WERI-Rb-1 (cell line): ENCODE measurements at regions not wholly inside any gene's neighbourhood (a gene's known extent, or its start where the extent isn't known, plus 50 kb on each side); places are given as distances from the start of the nearest gene placed in this dataset.

Source experiments
- DNase-seq: peaks from one replicate; pipeline ENCODE4 v3.0.0-alpha.2; 2020
- H3K27ac ChIP-seq: fragments of 250-450 bp; sonication (Bioruptor Pico); 2 replicates; pipeline ENCODE4 v1.5.1; 2020; ENCODE audit warnings: mild to moderate bottlenecking, moderate library complexity
- H3K27me3 ChIP-seq: fragments of 250-450 bp; sonication (Bioruptor Pico); 2 replicates; pipeline ENCODE4 v1.5.1; 2021; ENCODE audit warnings: mild to moderate bottlenecking, low read depth, moderate library complexity; ENCODE audit not compliant: insufficient read depth, severe bottlenecking
- H3K36me3 ChIP-seq: fragments of 250-450 bp; sonication (Bioruptor Pico); 2 replicates; pipeline ENCODE4 v1.5.1; 2020; ENCODE audit warnings: mild to moderate bottlenecking, moderate library complexity
- H3K4me3 ChIP-seq: 2 replicates; pipeline ENCODE4 v1.5.1; 2011; ENCODE audit warnings: low read depth, mild to moderate bottlenecking, control low read depth, low read length
- H3K9me3 ChIP-seq: fragments of 250-450 bp; sonication (Bioruptor Pico); 2 replicates; pipeline ENCODE4 v1.5.1; 2021; ENCODE audit warnings: mild to moderate bottlenecking, moderate library complexity; ENCODE audit not compliant: severe bottlenecking
- TF ChIP-seq, protein P1 (sequence below): IDR thresholded peaks from 2 replicates; pipeline ENCODE4 v1.5.1; 2011; ENCODE audit warnings: low read depth, mild to moderate bottlenecking, control low read depth, inconsistent platforms, low read length

DNA sequence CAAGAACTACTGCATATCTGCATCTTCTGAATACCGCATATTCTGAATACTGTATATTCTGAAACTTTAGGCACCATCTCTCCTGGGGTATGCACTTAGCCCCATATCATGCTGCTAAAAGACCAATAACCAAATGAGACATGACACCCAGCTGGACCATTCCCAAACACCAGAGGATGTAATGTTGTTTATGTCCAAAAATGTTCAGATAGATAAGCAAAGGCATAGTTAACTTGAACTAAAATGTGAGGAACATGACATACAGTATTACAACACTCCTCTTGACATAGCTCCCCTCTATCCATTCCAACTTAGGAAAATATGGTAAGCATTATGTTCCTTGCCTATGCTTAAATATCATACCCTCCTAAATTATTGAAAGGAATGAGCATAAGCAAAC lies 127.3 kb downstream of the TENT5A start:
- Histone ChIP-seq H3K4me3 (no peak overlapping the region), H3K9me3 (peaks cover under 1% of the 10 kb centered on the region), H3K36me3 (no peaks in the 10 kb centered on the region), H3K27me3 (no peaks in the 10 kb centered on the region), H3K27ac (no peak overlapping the region)
- no peak for DNase-seq
- TF ChIP-seq, protein P1, sequence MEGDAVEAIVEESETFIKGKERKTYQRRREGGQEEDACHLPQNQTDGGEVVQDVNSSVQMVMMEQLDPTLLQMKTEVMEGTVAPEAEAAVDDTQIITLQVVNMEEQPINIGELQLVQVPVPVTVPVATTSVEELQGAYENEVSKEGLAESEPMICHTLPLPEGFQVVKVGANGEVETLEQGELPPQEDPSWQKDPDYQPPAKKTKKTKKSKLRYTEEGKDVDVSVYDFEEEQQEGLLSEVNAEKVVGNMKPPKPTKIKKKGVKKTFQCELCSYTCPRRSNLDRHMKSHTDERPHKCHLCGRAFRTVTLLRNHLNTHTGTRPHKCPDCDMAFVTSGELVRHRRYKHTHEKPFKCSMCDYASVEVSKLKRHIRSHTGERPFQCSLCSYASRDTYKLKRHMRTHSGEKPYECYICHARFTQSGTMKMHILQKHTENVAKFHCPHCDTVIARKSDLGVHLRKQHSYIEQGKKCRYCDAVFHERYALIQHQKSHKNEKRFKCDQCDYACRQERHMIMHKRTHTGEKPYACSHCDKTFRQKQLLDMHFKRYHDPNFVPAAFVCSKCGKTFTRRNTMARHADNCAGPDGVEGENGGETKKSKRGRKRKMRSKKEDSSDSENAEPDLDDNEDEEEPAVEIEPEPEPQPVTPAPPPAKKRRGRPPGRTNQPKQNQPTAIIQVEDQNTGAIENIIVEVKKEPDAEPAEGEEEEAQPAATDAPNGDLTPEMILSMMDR, result no peak

DNA sequence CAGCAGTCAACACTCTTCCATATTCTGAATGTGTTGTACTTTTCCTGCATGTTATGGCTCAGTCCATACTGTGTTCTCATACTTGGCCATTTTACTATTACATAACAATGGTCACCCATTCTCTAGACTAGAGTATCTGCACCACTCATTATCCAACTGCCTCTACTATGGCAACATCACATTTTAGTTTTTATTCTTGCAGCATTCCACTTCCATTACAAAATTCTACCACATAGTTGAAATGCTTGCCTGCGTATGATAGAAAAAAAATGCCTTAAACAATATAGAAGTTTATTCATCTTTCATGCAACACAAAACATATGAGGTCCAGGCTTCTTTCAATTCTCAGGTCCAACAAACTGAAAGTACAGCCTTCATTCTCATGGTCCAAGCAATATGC lies 128.0 kb downstream of the TENT5A start:
- no peak overlapping the region for H3K4me3 ChIP-seq
- TF ChIP-seq, protein P1, result no peak
- H3K36me3 ChIP-seq, result no peaks in the 10 kb centered on the region
- no peaks in the 10 kb centered on the region for H3K27me3 ChIP-seq
- no peaks in the 10 kb centered on the region for H3K9me3 ChIP-seq
- no peak overlapping the region for H3K27ac ChIP-seq
- DNase-seq, result no peak

DNA sequence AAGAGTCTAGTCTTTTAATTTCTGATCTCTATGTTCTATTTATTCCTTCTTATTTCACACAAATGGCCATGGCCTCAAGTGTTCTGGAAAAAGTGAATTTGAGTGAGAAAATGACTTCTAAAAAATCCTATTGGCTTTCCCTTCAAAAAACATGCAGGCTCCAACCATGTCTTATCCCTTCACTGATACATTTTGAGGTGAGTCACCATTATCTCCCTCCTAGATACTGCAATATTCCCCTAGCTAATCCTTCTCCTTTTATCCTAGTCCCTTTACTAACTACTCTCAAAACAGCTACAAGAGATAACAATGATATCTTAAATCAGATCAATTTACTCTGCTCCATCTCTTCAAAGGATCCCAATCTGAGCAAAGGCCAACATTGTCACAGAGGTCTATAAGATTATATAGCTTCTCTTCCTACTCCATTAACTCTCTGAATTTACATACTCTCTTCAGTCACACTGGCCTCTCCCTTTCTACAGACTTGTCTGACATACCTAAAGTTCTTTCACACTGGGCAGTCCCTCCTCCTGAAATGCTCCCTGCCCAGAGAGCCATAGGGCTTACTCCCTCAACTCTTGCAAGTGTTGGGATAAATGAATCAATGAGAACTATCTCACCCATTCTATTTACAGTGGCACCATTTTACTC lies 129.2 kb downstream of the TENT5A start:
- DNase-seq, result no peak
- Histone ChIP-seq H3K9me3 (no peaks in the 10 kb centered on the region), H3K27me3 (no peaks in the 10 kb centered on the region), H3K4me3 (no peak overlapping the region), H3K27ac (no peak overlapping the region), H3K36me3 (no peaks in the 10 kb centered on the region)
- TF ChIP-seq, protein P1, result no peak

DNA sequence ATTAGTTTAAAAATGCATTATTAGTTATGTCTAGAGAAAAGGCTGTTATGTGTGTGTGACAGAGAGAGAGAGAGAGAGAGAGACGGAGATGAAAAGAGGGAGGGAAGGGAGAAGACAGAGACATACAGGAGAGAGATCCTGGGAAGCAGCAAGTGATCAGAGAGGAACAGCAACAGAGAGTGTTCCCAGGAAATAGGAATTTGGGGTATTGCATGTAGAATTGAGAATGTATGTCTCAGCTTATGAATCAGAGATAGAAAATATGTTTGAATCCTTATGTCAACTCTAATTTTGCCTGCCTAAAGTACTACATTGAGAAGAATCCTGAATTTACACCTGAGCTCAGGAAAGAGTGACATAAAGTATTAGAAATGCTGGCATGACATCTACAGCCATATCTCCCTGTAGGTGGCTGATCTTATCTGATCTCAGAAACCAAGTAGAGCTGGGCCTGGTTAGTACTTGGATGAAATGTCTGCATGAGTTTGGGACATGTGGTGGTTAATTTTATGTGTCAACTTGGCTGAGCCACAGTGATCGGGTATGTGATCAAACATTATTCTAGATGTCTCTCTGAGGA lies 130.6 kb downstream of the TENT5A start:
- Histone ChIP-seq H3K9me3 (no peaks in the 10 kb centered on the region), H3K4me3 (no peak overlapping the region), H3K27me3 (no peaks in the 10 kb centered on the region), H3K36me3 (no peaks in the 10 kb centered on the region), H3K27ac (no peak overlapping the region)
- TF ChIP-seq, protein P1, result no peak
- no peak for DNase-seq

DNA sequence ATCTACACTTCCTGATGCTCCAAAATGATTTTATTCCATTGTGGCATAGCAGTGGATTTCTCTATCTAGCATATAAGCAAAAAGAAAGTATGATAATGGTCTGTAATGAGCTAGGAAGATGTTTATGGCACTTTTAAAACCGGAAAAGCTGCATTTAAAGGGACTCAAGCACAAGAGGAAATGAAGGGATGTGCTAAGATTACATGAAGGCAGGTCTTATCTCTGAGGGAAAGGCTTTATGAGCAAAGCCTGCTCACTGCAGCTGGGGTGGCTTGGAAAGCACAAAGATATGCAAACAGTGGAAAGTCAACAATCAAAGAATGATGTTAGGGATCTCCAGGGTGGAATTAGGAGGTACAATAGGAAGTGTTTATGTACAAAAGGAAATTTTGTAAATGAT lies 138.2 kb downstream of the TENT5A start:
- no peaks in the 10 kb centered on the region for H3K27me3 ChIP-seq
- H3K9me3 ChIP-seq, result no peaks in the 10 kb centered on the region
- no peak overlapping the region for H3K27ac ChIP-seq
- TF ChIP-seq, protein P1, result no peak
- H3K36me3 ChIP-seq, result no peaks in the 10 kb centered on the region
- DNase-seq, result no peak
- H3K4me3 ChIP-seq, result no peak overlapping the region

DNA sequence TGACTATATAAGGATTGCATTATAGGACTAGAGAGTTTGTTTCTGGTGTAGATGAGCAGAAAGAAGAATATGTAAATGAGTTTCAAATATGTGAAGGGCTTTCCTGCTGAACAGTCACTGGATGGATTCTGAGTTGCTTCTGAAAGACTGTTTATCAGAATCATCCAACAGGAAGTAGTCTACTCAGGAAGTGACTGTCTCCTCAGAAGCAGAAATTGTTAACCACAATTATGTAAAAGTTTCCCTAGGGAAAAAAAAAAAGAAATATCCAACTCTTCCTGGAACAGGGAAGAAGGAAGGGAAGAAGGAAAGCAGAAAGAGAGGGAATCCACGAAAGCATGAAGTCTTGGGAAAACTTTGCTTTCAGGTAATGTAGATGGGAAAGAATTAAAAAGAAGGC lies 138.9 kb downstream of the TENT5A start:
- Histone ChIP-seq H3K27ac (no peak overlapping the region), H3K4me3 (no peak overlapping the region), H3K36me3 (no peaks in the 10 kb centered on the region), H3K27me3 (no peaks in the 10 kb centered on the region), H3K9me3 (no peaks in the 10 kb centered on the region)
- no peak for DNase-seq
- TF ChIP-seq, protein P1, result no peak
